Effector memory CD4-positive, alpha-beta T cell (primary cell): ENCODE measurements at regions not wholly inside any gene's neighbourhood (a gene's known extent, or its start where the extent isn't known, plus 50 kb on each side); places are given as distances from the start of the nearest gene placed in this dataset.

Source experiments
- DNase-seq, 3 donors: peaks; one replicate each; pipeline ENCODE4 v3.0.0-alpha.2; 2020
- H3K27ac ChIP-seq: 2 replicates; pipeline ENCODE4 v1.7.0; 2013; ENCODE audit warnings: mild to moderate bottlenecking, low read length, moderate library complexity; ENCODE audit not compliant: insufficient read depth, poor library complexity, severe bottlenecking
- H3K27me3 ChIP-seq: replicated peaks from 2 replicates; pipeline ENCODE4 v1.7.0; 2013; ENCODE audit warnings: mild to moderate bottlenecking, low read length; ENCODE audit not compliant: insufficient read depth, control insufficient read depth, poor library complexity, severe bottlenecking
- H3K36me3 ChIP-seq: 2 replicates; pipeline ENCODE4 v1.7.0; 2013; ENCODE audit warnings: mild to moderate bottlenecking, low read length, moderate library complexity; ENCODE audit not compliant: control insufficient read depth, insufficient read depth
- H3K4me1 ChIP-seq: 2 replicates; pipeline ENCODE4 v1.7.0; 2013; ENCODE audit warnings: low read length, mild to moderate bottlenecking; ENCODE audit not compliant: control insufficient read depth, insufficient read depth, poor library complexity, severe bottlenecking
- H3K4me3 ChIP-seq: 2 replicates; pipeline ENCODE4 v1.7.0; 2013; ENCODE audit warnings: low read length, low read depth, mild to moderate bottlenecking; ENCODE audit not compliant: insufficient read depth, poor library complexity, severe bottlenecking
- H3K9me3 ChIP-seq: 2 replicates; pipeline ENCODE4 v1.7.0; 2013; ENCODE audit warnings: mild to moderate bottlenecking, low read length, moderate library complexity; ENCODE audit not compliant: control insufficient read depth

DNA sequence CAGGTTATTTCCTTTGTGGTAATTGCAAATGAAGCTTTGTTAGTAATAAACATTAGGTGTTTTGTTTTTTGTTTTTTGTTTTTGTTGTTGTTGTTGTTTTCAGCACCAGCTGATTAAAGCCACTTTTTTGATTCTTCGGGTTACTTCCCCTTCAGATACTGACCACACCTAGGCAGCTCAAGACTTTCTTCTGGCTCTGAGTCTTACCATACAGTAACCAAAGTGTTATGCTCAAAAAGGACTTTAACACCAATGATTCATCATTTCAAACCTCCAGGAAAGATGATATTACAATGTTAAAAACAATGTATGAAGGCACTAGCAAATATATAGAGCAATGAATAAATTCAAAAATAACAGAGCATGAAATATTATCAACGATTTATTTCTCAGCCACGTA lies 265.2 kb upstream of the SP8 start:
- no peaks in the 10 kb centered on the region for H3K4me1 ChIP-seq
- no peaks in the 10 kb centered on the region for H3K9me3 ChIP-seq
- no peaks in the 10 kb centered on the region for H3K27me3 ChIP-seq
- H3K4me3 ChIP-seq = no peak overlapping the region
- H3K27ac ChIP-seq = no peak overlapping the region
- DNase-seq = no peak
- no peaks in the 10 kb centered on the region for H3K36me3 ChIP-seq

DNA sequence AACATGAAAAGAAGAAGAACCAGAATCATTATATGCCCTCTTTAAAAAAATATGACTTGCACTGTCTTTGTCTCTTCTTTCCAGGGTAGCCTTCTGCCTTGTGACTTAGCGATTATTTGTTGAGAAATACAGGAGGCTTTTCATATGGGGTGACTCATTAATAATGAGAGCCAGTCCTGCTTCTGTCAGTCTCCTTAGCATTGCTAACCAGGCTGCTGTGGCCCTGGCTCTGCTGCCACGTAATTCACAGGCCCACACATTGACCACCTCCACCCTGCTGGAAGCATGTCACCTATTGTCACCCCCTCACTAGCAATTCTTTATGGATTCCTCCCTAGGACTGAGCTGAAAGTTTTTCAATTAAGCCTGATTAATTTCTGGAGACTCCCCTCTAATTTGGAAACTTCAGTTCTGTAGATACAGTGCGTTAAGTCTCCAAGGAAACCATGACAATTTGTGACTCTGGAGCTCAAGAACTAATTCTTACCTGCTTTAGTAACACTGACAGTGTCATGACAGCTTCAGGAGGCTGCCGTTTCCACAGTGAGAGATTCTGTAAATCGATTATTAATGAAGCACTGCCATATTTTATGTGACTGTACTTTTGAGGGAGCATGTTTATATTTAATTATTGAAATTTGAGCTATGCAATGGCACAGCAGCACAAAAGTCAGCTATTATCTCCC lies 267.9 kb upstream of the SP8 start:
- no peak overlapping the region for H3K4me3 ChIP-seq
- H3K27me3 ChIP-seq = no peaks in the 10 kb centered on the region
- no peaks in the 10 kb centered on the region for H3K9me3 ChIP-seq
- H3K27ac ChIP-seq = no peak overlapping the region
- DNase-seq = no peak
- H3K36me3 ChIP-seq = no peaks in the 10 kb centered on the region
- H3K4me1 ChIP-seq = no peaks in the 10 kb centered on the region

DNA sequence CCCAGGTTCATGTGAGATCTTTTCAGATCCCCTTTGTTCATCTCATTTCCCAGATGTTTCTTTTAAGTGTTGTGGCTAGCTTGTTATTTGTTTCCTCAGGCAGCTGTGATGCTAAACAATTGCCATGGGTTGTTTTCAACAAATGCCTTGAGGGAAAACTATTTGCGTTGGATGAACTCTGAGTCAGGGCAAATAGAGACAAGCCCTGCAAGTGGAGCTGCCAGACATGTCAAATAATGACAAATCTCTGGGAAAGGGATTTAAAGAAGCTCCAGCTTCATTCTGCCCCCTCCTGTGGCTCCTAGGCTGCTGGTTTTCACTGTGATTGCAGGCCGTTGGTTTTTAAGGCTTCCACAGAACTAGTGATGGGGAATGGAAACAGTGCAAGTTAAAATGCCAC lies 272.4 kb upstream of the SP8 start:
- no peaks in the 10 kb centered on the region for H3K4me1 ChIP-seq
- DNase-seq = no peak
- no peak overlapping the region for H3K4me3 ChIP-seq
- H3K36me3 ChIP-seq = no peaks in the 10 kb centered on the region
- H3K27me3 ChIP-seq = no peaks in the 10 kb centered on the region
- no peak overlapping the region for H3K27ac ChIP-seq
- no peaks in the 10 kb centered on the region for H3K9me3 ChIP-seq

DNA sequence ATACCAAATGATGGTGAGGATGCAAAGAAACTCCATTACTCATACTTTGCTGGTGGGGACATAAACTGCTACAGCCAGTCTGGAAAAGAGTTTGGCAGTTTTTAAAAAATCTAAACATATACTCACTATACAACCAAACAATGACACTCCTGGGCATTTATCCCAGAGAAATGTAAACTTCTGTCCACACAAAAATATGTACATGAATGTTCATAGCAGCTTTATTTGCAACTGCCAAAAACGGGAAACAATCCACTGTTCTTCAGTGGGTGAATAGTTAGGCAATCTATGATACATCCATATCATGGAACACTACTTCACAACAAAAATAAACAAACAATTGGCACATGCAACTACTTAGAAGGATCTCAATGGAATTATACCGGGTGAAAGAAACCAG lies 276.4 kb upstream of the SP8 start:
- Histone ChIP-seq H3K4me3 (no peak overlapping the region), H3K27ac (no peak overlapping the region), H3K27me3 (no peaks in the 10 kb centered on the region), H3K4me1 (no peaks in the 10 kb centered on the region), H3K9me3 (no peaks in the 10 kb centered on the region), H3K36me3 (no peaks in the 10 kb centered on the region)
- no peak for DNase-seq

DNA sequence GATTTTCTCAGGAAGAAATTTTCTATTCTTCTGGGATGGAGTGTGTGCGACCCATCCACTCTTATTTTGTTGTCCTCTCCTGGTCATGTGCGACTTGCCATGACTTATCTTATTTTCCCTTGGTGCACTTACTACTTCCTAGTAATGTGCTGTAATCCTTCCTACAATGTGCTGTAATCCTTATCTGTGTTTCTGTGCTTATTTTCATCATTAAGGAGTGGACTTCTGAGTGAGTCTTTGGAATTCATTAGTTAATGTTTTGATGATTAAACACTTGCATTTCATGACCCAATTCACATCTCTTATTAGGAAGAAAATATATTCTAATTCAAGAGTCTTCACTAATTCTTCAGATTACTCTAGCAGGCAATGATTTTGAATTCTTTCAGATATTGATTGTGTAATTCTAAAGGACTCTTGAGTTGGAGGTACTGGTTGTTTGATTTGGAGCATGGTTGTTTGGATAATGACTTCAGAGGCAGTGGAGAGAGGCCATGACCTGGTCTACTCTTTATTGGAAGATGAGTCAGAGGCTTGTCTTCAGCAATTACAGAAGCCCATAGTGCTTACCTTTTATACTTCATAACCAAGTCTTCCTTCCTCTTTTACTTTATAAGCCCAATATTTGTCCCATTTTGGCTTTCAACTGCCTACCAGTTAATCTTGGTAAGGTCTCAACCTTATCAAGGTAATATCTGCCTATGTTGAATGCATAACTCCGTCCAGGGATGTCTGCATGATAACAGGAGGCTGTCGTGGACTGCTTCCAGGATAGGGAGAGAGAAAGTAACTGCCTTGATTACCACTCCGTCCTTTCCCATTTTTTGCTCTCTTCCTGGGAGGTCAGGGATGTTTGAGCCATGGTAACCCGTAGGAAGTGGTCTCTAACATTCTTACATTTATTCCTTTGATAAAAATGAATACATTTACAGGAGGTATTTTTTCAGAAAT lies 278.3 kb upstream of the SP8 start:
- Histone ChIP-seq H3K27ac (no peak overlapping the region), H3K27me3 (no peaks in the 10 kb centered on the region), H3K4me1 (no peaks in the 10 kb centered on the region), H3K4me3 (no peak overlapping the region), H3K9me3 (no peaks in the 10 kb centered on the region), H3K36me3 (no peaks in the 10 kb centered on the region)
- DNase-seq = no peak

DNA sequence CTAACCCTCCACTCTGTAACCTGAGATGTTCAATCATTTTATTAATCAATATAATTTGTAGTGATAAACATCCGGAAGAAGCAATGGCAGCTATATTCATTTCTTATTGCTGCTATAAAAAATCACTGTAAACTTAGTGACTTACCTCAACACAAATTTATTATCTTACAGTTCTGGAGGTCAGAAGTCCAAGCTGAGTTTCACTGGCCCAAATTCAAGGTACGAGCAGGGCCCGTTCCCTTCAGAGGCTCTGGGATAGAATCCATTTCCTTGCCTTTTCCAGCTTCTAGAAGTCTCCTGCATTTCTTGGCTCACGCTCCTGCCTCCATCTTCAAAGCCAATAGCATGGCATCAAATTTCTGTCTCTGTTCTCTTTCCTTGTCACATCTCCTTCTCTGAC lies 279.5 kb upstream of the SP8 start:
- no peak for DNase-seq
- H3K27ac ChIP-seq = no peak overlapping the region

DNA sequence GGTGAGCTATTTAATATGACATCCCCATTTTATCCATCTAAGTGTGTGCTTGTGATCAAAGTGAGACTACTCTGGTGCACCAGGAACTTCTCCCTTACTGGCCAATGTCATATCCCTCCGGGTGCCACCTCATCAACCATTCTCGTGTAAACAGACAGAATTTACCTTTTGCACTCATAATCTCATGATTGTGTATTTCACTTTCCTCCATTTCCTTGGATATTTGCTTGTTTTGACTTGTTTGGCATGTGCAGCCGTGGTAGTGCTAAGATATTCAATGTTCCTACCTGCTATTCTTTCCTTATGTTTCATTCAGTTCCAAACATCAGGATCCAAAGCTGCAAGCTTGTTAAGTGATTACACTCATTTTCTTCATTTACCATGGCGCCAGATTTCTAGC lies 280.5 kb upstream of the SP8 start:
- Histone ChIP-seq H3K36me3 (no peaks in the 10 kb centered on the region), H3K4me3 (no peak overlapping the region), H3K4me1 (no peaks in the 10 kb centered on the region), H3K27me3 (no peaks in the 10 kb centered on the region), H3K9me3 (no peaks in the 10 kb centered on the region), H3K27ac (no peak overlapping the region)
- DNase-seq = no peak

More for the DNA sequence above, 279.5 kb upstream of the SP8 start:
- no peak overlapping the region for H3K4me3 ChIP-seq
- H3K4me1 ChIP-seq = no peaks in the 10 kb centered on the region
- H3K9me3 ChIP-seq = no peaks in the 10 kb centered on the region
- H3K36me3 ChIP-seq = no peaks in the 10 kb centered on the region
- no peaks in the 10 kb centered on the region for H3K27me3 ChIP-seq

DNA sequence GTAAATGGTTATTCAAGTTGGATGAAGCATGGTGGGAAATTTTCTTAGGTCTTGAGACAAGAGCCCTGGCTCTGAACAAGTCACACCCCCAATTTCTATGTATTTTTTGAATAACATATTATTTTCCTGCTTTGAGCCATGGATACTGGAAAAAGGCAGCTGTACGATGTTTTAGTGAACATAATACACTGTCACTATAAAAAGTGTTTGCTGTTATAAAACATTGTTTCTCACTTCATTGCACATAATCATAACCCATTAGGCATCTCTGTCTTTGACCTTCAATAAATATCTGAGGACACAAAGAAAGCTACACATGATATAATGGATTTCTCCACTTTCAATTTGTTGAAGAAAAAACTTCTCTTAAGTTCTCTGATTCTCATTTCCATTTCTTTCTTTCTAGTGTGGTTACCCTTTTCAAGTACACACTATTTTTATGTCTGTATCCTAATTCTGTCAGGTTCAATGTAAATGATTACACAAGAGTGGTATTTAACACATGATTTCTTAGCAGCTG lies 283.9 kb upstream of the SP8 start:
- no peak overlapping the region for H3K27ac ChIP-seq
- H3K27me3 ChIP-seq = no peaks in the 10 kb centered on the region
- no peak overlapping the region for H3K4me3 ChIP-seq
- H3K36me3 ChIP-seq = no peaks in the 10 kb centered on the region
- H3K4me1 ChIP-seq = no peaks in the 10 kb centered on the region
- no peak for DNase-seq
- H3K9me3 ChIP-seq = no peaks in the 10 kb centered on the region

DNA sequence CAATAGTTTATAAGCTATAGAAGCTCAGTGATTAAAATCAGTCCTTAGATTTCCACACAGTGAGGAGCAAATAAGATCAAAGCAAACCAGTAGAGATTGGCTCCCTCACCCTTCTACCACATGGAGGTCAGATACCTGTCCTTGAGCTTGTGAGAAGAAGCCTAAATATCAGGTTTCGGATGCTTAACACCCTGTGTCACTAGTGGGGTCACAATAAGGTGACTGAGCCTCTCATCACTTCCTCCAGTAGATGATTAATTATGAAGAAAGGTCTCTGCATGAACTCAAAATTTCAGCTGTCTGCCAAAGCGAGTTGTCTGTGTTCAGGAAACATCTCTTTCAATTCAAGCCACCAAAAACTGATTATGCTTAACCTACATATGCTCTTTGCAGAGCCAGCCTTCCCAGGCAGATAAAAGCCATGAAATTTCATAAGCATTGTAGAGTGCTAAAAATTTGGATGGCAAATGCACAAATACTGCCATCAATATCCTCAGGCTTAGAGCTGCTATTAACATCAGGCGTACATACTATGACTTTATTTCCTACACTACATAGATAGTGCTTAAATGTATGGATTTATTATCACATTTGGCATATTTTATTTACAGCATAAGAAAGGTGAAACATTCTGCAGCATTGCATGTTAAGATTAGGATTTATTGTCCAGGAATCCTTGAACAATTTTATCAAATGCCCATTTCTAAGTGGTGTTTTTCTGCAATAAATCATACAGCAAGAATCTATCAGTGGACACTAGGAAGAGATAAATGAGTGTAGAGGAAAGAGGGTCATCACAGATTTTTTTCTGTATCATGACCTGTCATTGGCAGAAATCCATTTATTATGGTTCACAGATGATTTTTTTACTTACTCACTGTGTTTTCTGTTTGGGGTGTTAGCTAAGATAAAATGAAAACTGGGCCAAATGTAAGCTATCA lies 285.1 kb upstream of the SP8 start:
- Histone ChIP-seq H3K27ac (no peak overlapping the region), H3K27me3 (no peaks in the 10 kb centered on the region), H3K4me3 (no peak overlapping the region), H3K36me3 (no peaks in the 10 kb centered on the region), H3K9me3 (no peaks in the 10 kb centered on the region), H3K4me1 (no peaks in the 10 kb centered on the region)
- no peak for DNase-seq
